ENCODE measurements at regions not wholly inside any gene's neighbourhood (a gene's known extent, or its start where the extent isn't known, plus 50 kb on each side); places are given as distances from the start of the nearest gene placed in this dataset.

DNA sequence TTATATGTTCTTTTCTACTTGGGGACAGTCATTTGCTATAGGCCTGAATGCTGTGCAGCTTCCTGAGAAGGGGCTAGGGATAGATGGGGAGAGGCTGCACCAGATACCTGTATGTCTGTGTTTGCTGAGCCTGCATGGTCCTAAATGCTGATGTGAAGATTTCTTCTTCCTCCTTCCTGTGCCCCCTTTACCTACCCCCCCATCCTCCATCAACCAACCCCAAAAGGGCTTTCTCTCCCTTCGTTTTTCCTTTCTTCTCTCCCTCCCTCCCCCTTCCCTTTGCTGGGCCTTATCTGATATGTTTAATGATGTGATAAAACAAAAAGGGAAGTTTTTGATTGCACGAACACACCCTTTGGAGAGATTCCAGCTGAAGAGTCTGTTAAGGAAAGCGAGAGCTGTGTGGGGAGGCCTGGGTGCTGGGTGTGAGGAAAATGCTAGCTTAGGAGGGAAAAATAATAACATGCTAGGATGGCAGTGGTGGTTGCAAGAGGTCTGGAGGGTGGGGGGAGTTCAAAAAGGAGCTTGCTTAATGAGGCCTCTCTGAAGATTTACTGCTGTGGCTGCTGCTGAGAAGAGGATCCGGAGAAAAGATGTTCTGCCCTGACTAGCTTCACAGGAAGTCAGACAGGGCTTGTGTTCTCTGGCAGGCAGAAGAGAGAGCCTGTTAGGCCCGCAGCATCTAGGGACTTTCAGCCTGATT is 101.8 kb downstream of the SAMD9 start:
- peak; percentile 1 for DNase-seq

GRCh38 chr7:93015101-93015778 is 102.5 kb downstream of the SAMD9 start:
- no peak for DNase-seq

GRCh38 chr7:93014410-93014809 is 103.4 kb downstream of the SAMD9 start:
- DNase-seq: peak; percentile 2

GRCh38 chr7:93013446-93014061 is 104.2 kb downstream of the SAMD9 start:
- no peak for DNase-seq

DNA sequence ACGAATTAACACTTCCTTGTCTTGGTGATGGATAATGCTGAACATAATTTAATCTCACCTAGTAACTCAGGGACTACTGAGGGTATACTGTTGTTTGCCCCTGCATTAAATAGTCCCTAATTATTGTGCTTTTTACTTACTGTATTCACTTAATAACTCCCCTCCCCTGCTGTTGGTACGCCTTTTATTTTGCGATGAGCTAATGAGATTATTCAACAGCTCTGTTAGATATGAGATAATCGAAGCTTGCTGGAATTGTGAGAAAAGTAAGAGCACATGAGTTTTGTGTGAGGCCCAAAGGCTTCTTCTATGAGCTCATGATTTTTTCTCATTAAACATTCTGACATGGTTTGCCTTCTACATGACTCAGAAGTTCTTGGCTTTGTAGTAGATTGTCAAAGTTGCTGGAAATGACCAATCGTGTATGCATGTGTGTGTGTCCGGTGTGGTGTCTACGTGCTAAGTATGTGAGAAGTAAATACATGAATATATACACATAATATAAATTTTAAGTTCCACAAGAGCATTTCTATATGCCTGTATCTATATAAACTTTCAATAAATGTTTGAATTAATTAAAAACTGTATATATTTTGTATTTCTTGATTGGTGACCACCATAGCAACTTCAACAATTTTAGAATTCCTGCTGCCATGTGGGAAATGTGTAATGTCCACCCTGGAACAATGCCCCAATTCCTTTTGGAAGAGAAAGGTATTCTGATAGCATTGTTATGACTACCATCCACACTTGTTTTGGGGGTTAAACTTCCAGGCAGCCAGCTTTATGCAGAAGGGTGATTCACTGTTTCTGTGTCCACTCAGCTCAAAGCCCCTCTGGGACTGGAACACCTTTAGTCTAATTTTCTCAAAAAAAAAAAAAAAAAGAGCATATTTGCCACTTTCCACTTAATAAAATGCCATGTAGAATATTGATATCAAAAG is 106.2 kb downstream of the SAMD9 start:
- DNase-seq: no peak

DNA sequence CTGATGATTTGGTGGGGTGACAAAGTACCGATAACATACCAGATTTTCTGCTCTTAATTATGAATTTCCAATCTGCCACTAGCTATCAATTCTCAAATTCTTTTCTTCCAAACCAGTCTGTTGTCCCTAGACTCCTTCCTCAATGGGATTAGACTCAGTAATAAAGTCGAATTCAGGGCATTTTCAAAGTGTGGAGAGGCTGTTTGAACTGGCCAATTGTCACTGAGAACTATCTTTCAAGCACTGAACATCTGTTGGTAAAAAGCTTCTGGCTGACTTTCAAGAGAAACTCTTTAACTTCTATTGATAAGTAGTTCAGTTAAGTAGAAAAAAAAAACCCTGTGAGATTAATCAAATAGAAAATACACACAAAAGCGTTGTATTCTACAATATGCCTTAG is 108.9 kb downstream of the SAMD9 start:
- DNase-seq: no peak

- DNase-seq: no peak
Observed at GRCh38 chr7:93006480-93007095, 111.2 kb downstream of the SAMD9 start.

- DNase-seq: no peak
Observed at GRCh38 chr7:93004906-93005305, 112.9 kb downstream of the SAMD9 start.

DNA sequence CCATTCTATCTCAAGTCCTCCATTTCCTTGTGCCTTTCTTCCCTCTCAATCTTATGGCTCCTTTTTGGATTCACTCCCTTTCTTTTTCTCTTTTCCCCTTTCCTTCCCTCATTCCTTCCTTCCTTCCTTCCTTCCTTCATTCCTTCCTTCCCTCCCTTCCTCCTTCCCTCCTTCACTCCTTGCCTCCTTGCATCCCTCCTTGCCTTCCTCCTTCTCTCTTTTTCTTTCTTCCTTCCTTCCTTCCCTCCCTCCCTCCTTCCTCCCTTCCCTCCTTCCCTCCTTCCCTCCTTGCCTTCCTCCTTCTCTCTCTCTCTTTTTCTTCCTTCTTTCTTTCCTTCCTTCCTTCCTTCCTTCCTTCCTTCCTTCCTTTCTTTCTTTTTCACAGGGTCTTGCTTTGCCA is 120.1 kb downstream of the SAMD9 start:
- DNase-seq: no peak

- DNase-seq: no peak
Observed at GRCh38 chr7:92997152-92997551, 120.6 kb downstream of the SAMD9 start.

DNA sequence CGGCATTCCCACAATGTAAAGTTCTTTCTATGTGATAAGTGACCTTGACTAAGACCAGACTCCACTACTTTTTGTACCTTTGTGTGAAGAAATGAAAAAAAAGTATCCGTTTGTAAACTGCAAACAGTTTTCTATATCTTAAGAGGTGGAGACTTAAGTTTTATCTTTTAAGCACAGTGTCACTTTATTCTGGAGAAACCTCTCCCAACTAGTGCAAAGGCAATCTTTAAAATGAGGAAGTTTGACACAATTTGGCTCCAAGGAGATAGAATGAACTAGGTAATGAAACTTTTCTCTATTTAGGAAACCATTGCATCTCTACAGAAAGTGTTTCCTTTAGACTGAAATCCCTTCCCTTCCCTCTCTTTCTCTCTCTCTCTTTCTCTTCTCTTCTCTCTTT is 122.9 kb downstream of the SAMD9 start:
- no peak for DNase-seq

DNA sequence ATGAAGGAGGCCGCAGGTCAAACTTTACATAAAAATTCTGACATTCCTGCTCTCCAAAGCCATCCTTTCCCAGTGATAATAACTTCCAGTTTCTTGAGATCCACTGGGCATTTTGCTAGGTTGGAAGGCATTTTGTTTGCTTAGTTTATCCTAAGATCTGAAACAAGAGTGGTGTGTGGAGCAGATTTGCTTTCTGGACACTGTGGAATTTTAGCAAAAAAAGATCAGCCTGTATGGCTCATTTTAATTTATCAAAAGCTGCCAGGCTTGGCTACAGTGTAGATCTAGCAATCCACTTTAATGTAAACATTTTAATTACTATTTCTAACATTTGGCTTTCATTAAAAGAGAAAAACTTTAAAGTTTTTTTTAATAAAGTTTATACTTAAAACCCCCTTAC is 124.8 kb downstream of the SAMD9 start:
- DNase-seq: no peak

DNA sequence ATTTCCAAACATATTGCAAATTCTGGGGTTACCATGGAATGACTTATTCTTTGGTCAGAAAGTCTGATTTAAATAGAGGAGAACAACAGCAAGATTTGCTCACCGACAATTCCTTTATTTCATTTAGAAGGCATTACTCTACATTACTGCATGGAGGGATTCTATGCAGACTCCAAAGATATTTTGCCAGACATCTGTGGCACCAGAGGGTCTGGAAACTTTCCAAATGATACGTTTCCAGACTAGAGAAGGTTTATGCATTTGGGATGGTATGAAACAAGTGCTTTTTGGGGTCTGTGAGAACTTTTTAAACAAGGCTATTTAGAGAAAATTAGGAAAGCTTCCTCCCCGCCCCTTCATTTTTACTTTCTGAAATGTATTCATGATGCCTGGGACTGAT is 125.3 kb downstream of the SAMD9 start:
- no peak for DNase-seq

- DNase-seq: no peak
Observed at GRCh38 chr7:92991190-92991589, 126.6 kb downstream of the SAMD9 start.

DNA sequence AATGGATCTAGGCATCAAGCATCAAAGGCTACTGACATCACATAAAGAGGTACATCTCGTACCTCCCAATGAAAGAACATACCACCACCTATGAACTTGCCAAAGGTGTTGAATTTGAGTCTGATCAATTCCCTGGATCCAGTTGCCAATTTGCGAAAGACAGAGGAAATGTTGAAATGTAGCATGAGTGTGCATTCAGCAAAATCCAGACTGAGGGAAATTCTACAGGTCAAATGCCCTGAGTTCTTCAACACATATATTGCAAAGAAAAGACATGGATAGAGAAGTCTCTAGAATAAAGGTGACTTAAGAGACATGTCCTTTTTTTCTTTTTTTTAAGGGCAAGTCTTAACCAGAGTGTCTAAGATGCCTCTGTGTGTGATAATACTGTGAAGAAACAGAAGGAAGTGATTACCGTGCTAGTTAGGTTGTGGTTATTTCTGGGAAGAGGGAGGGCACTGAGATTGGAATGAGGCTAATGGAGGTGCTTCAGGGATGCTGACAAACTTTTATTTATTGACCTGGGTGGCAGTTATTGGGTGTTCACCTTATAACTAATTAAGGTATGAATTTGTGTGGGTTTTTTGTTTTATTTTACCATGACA is 128.7 kb downstream of the SAMD9 start:
- DNase-seq: no peak

DNA sequence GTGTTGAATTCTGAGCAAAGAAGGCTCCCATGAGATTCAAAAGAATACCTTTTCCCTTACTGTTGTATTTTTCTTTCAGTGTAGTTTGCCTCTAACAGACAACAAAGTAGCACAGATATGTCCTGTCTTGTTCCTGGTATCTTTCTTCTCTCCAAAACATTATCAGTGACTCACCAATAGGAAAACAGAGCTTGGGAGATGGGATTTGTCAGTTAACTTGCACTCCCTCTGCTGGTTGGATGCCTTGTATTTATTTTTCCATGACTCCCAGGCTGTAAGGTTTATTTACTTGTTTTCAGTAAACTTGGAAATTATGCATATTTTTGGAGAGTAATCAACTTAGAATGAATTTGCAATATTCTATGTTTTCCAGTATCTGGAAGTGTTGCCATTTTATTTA is 129.7 kb downstream of the SAMD9 start:
- no peak for DNase-seq

- DNase-seq: no peak
Observed at GRCh38 chr7:92987538-92987937, 130.2 kb downstream of the SAMD9 start.

- no peak for DNase-seq
Observed at GRCh38 chr7:92987095-92987494, 130.7 kb downstream of the SAMD9 start.

DNA sequence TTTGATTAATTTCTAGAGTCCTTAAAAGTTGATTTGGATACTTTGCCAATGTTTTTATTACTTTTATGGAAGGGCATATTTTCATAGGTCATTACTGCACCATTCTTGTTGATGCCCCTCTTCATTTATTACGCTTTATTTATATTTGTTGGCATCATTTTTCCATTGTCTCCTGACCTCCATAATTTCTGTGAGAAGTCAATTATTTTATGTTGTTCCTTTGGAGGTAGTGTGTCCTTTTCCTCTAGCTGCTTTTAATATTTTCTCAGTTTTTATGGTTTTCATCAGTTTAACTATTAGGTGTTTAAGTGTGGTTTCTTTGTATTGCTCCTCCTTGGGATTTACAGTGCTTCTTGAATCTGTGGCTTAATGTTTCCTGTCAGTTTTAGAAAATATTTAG is 134.9 kb downstream of the SAMD9 start:
- DNase-seq: no peak

GRCh38 chr7:92976931-92977330 is 140.6 kb upstream of the CDK6 start:
- no peak for DNase-seq

GRCh38 chr7:92973974-92974373 is 137.6 kb upstream of the CDK6 start:
- no peak for DNase-seq

GRCh38 chr7:92973293-92973731 is 136.9 kb upstream of the CDK6 start:
- no peak for DNase-seq
